ENCODE measurements at regions not wholly inside any gene's neighbourhood (a gene's known extent, or its start where the extent isn't known, plus 50 kb on each side); places are given as distances from the start of the nearest gene placed in this dataset.

DNA sequence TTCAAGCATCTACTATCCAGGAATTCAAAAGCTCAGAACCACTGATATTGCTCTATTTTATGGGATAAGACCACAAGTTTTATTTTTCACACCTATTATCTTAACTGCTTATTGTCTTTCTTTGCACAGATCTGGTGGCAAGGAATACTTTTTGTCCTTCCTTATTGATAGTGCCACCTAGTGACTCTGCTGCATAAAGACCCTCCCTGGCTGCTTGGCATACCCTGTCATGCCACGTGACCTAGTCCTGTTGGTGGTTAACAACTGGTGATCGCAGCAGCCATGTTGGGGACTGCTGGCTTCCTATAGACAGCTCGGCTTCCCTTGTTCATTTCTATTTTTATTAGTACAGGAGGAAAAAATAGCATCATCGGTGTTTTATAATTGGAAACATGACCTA is 236.3 kb downstream of the MEX3B start:
- no peak for TF ChIP-seq POLR2A (IDR thresholded peaks at IDR 0.05)
- TF ChIP-seq, protein P1, sequence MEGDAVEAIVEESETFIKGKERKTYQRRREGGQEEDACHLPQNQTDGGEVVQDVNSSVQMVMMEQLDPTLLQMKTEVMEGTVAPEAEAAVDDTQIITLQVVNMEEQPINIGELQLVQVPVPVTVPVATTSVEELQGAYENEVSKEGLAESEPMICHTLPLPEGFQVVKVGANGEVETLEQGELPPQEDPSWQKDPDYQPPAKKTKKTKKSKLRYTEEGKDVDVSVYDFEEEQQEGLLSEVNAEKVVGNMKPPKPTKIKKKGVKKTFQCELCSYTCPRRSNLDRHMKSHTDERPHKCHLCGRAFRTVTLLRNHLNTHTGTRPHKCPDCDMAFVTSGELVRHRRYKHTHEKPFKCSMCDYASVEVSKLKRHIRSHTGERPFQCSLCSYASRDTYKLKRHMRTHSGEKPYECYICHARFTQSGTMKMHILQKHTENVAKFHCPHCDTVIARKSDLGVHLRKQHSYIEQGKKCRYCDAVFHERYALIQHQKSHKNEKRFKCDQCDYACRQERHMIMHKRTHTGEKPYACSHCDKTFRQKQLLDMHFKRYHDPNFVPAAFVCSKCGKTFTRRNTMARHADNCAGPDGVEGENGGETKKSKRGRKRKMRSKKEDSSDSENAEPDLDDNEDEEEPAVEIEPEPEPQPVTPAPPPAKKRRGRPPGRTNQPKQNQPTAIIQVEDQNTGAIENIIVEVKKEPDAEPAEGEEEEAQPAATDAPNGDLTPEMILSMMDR (IDR thresholded peaks at IDR 0.05), result peak in 6 of 12 donors; percentile 10 to 39 (median 20)
- no peaks in the 10 kb centered on the region for H3K27me3 ChIP-seq
- ATAC-seq (peak in 3 of 4 donors; percentile 49 to 57 (median 56)), DNase-seq (peak in 2 of 5 donors; percentile 34 to 35)
- WGBS, 4 donors, result 14 to 42% (median 25%) methylated on average over 4 of the region's 4 CpGs
- no peaks in the 10 kb centered on the region for H3K9me3 ChIP-seq
- peaks cover 0 to 11% (median 0%) of the 10 kb centered on the region in 12 donors for H3K4me1 ChIP-seq
- intact Hi-C loops (cut with DNase I), result no loop called here
- H3K27ac ChIP-seq, result no peak overlapping the region
- H3K36me3 ChIP-seq, result no peaks in the 10 kb centered on the region
- H3K4me3 ChIP-seq, result no peak overlapping the region

DNA sequence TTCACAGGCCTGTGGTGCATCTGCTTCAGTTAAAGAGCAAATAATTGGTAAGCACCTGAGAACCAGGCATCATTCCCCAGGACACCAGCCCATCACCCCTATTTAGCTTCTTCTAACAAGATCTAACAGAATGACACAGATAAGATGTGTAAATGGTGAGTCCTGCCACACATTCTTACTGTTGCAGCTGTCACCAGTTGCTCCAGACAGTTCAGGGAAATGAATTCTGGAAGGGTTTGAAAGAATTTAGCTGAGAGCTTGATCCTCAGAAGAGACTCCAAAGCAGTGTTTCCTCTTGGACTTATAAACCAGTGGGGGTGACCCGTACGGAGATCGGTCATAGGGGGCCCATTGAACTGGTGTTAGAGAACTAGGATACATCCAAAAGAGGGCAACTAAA is 238.0 kb downstream of the MEX3B start:
- H3K27me3 ChIP-seq, result no peaks in the 10 kb centered on the region
- intact Hi-C loops (cut with DNase I), result no loop called here
- no peak for ATAC-seq

DNA sequence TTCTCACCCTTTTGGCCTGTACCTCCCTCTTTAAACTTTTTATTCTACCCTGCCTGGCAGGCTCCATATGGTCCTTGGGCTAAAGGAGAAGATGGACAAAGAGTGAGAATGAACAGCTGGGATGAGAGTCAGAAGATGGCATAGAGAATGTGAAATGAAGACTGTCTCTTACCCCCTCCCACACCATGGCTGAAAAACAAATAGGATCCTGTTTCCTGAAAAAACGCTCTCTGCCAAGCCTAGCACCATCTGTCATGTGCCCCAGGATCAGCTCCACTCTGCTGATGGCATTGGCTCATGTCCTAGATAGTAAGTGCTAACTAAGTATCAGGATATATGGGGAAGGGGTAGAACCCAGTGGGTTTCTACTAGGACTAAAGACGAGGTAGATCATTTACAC is 238.6 kb downstream of the MEX3B start:
- Histone ChIP-seq H3K9me3 (no peaks in the 10 kb centered on the region), H3K4me3 (no peak overlapping the region), H3K27ac (no peak overlapping the region), H3K4me1 (peaks cover 0 to 11% (median 0%) of the 10 kb centered on the region in 12 donors), H3K36me3 (no peaks in the 10 kb centered on the region), H3K27me3 (no peaks in the 10 kb centered on the region)
- intact Hi-C loops (cut with DNase I), result no loop called here
- no peak for ATAC-seq
- DNase-seq, result no peak
- no peak for TF ChIP-seq POLR2A (IDR thresholded peaks at IDR 0.05)
- TF ChIP-seq, protein P1 (IDR thresholded peaks at IDR 0.05), result no peak
- WGBS, 4 donors, result 80 to 94% (median 90%) methylated on average over 2 of the region's 2 CpGs

More for the DNA sequence above, 238.0 kb downstream of the MEX3B start:
- DNase-seq, result no peak
- Histone ChIP-seq H3K27ac (no peak overlapping the region), H3K4me1 (peaks cover 0 to 11% (median 0%) of the 10 kb centered on the region in 12 donors), H3K4me3 (no peak overlapping the region), H3K9me3 (no peaks in the 10 kb centered on the region), H3K36me3 (no peaks in the 10 kb centered on the region)
- TF ChIP-seq POLR2A (IDR thresholded peaks at IDR 0.05), result no peak
- TF ChIP-seq, protein P1 (IDR thresholded peaks at IDR 0.05), result no peak
- WGBS, 4 donors, result 50 to 85% (median 74%) methylated on average over 2 to 3 of the region's 3 CpGs

DNA sequence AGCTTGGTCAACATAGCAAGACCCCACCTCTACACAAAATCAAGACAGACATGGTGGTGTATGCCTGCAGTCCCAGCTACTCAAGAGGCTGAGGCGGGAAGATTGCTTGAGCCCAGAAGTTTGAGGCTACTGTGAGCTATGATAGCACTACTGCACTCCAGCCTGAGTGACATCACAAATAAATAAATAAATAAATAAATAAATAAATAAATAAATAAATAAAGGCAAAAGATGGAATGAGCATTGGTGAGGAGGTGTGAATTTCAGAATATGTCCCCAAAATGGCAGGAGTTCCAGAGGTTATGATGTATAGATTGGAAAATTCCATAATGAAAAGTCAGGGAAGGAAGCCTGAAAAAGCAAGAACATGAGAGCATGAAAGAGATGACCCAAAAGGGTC is 249.9 kb downstream of the MEX3B start:
- DNase-seq (no peak), ATAC-seq (no peak)
- TF ChIP-seq, protein P1 (IDR thresholded peaks at IDR 0.05), result no peak
- no peak for TF ChIP-seq POLR2A (IDR thresholded peaks at IDR 0.05)
- Histone ChIP-seq H3K27ac (no peak overlapping the region), H3K36me3 (no peaks in the 10 kb centered on the region), H3K4me1 (no peaks in the 10 kb centered on the region), H3K9me3 (peaks cover 0 to 3% (median 0%) of the 10 kb centered on the region in 12 donors), H3K4me3 (no peak overlapping the region), H3K27me3 (no peaks in the 10 kb centered on the region)
- WGBS, 4 donors, result 94 to 100% (median 99%) methylated on average over 1 of the region's 1 CpG
- intact Hi-C loops (cut with DNase I), result no loop called here
